Ovary (tissue), 3 donors: ENCODE measurements at regions not wholly inside any gene's neighbourhood (a gene's known extent, or its start where the extent isn't known, plus 50 kb on each side); places are given as distances from the start of the nearest gene placed in this dataset.
"Not testable (repeated sequence)": the region's sequence is repeated elsewhere in the genome, so short reads cannot be mapped to it uniquely, and the experiment has no call there.

ENCODE experiments used
- POLR2A ChIP-seq: fragments of 450-650 bp; IDR thresholded peaks from one replicate; pipeline ENCODE4 v1.6.1; 2017; ENCODE audit warnings: antibody characterized with exemption, mild to moderate bottlenecking, moderate library complexity
- TF ChIP-seq, protein P1 (sequence below), 3 donors: fragments of 450-650 bp in 2 of 3; fragments of 200-600 bp in 1 of 3; IDR thresholded peaks; one replicate each; pipeline versions ENCODE4 v1.5.1 to v1.8.0; 2016 to 2022; ENCODE audit warnings: antibody characterized with exemption in 3 of 3, mild to moderate bottlenecking in 1 of 3
- donor health status: DM: no; HTN: no; CAD: no.

DNA sequence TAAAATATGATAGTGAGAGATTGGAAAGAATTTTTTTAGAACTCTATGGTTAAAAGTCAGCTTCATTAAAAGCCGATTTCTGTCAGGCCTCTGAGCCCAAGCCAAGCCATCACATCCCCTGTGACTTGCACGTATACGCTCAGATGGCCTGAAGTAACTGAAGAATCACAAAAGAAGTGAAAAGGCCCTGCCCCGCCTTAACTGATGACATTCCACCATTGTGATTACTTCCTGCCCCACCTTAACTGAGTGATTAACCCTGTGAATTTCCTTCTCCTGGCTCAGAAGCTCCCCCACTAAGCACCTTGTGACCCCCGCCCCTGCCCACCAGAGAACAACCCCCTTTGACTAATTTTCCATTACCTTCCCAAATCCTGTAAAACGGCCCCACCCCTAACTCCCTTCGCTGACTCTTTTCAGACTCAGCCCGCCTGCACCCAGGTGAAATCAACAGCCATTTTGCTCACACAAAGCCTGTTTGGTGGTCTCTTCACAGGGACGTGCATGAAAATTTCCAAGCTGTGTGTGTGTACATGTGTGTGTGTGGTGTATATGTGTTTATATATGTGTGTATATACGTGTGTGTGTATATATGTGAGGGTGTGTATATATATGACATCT is 595.5 kb upstream of the HTR2C start:
- TF ChIP-seq, protein P1, sequence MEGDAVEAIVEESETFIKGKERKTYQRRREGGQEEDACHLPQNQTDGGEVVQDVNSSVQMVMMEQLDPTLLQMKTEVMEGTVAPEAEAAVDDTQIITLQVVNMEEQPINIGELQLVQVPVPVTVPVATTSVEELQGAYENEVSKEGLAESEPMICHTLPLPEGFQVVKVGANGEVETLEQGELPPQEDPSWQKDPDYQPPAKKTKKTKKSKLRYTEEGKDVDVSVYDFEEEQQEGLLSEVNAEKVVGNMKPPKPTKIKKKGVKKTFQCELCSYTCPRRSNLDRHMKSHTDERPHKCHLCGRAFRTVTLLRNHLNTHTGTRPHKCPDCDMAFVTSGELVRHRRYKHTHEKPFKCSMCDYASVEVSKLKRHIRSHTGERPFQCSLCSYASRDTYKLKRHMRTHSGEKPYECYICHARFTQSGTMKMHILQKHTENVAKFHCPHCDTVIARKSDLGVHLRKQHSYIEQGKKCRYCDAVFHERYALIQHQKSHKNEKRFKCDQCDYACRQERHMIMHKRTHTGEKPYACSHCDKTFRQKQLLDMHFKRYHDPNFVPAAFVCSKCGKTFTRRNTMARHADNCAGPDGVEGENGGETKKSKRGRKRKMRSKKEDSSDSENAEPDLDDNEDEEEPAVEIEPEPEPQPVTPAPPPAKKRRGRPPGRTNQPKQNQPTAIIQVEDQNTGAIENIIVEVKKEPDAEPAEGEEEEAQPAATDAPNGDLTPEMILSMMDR (IDR thresholded peaks at IDR 0.05) = not testable (repeated sequence)
- not testable (repeated sequence) for TF ChIP-seq POLR2A
